ENCODE measurements at regions not wholly inside any gene's neighbourhood (a gene's known extent, or its start where the extent isn't known, plus 50 kb on each side); places are given as distances from the start of the nearest gene placed in this dataset.

GRCh38 chr3:145892869-145893268 is 268.1 kb downstream of the PLOD2 start:
- dilution Hi-C loops (cut with MboI; ENCODE audit: extremely low pct_ligation_motif_present, low sequenced_read_pairs), result no loop called here

GRCh38 chr3:145893331-145893730 is 267.7 kb downstream of the PLOD2 start:
- H3K27me3 ChIP-seq (ENCODE audit: control insufficient read depth, extremely low read depth, insufficient read depth, low read length), result no peaks in the 10 kb centered on the region
- H3K4me2 ChIP-seq (ENCODE audit: control insufficient read depth, extremely low read depth, insufficient read depth, low read depth, low read length), result no peak overlapping the region
- H3K9me3 ChIP-seq (ENCODE audit: control insufficient read depth, low read depth, low read length), result no peaks in the 10 kb centered on the region
- dilution Hi-C loops (cut with MboI; ENCODE audit: extremely low pct_ligation_motif_present, low sequenced_read_pairs), result no loop called here
- no peak overlapping the region for H3K27ac ChIP-seq (ENCODE audit: control insufficient read depth, insufficient read depth, low read length)
- H3K9ac ChIP-seq (ENCODE audit: control insufficient read depth, extremely low read depth, insufficient read depth, low read length), result no peak overlapping the region
- no peaks in the 10 kb centered on the region for H4K20me1 ChIP-seq (ENCODE audit: control insufficient read depth, extremely low read depth, insufficient read depth, low read length)
- no peak for FAIRE-seq
- DNase-seq (ENCODE audit: low read depth, low spot score), result no peak
- no peak for TF ChIP-seq CTCF (optimal IDR thresholded peaks at IDR 0.05 in 1 of 3, IDR thresholded peaks at IDR 0.05 in 1 of 3, conservative IDR thresholded peaks at IDR 0.05 in 1 of 3; ENCODE audit: extremely low read depth in 1 of 3, insufficient read depth in 2 of 3, low read length in 3 of 3)
- no peak for TF ChIP-seq EZH2 (IDR thresholded peaks at IDR 0.05; ENCODE audit: low read length)
- H2AFZ ChIP-seq (ENCODE audit: control insufficient read depth, low read length), result no peak overlapping the region
- H3K4me1 ChIP-seq (ENCODE audit: control insufficient read depth, extremely low read depth, insufficient read depth, low read length), result no peaks in the 10 kb centered on the region
- H3K79me2 ChIP-seq (ENCODE audit: control insufficient read depth, insufficient read depth, low read length), result no peaks in the 10 kb centered on the region
- H3K36me3 ChIP-seq (ENCODE audit: control insufficient read depth in 2 of 2, extremely low read depth in 1 of 2, insufficient read depth in 2 of 2, low read length in 2 of 2), result no peaks in the 10 kb centered on the region
- H3K4me3 ChIP-seq (ENCODE audit: control insufficient read depth in 2 of 3, extremely low read depth in 1 of 3, insufficient read depth in 2 of 3, low read depth in 1 of 3, low read length in 3 of 3), result no peak overlapping the region
- no peaks in the 10 kb centered on the region for H3K9me1 ChIP-seq (ENCODE audit: control insufficient read depth, extremely low read depth, insufficient read depth, low read length)

More at GRCh38 chr3:145892869-145893268, 268.1 kb downstream of the PLOD2 start:
- H2AFZ ChIP-seq (ENCODE audit: control insufficient read depth, low read length), result no peak overlapping the region
- DNase-seq (ENCODE audit: low read depth, low spot score) (no peak), FAIRE-seq (no peak)
- no peaks in the 10 kb centered on the region for H3K4me1 ChIP-seq (ENCODE audit: control insufficient read depth, extremely low read depth, insufficient read depth, low read length)
- no peak overlapping the region for H3K9ac ChIP-seq (ENCODE audit: control insufficient read depth, extremely low read depth, insufficient read depth, low read length)
- no peak overlapping the region for H3K4me3 ChIP-seq (ENCODE audit: control insufficient read depth in 2 of 3, extremely low read depth in 1 of 3, insufficient read depth in 2 of 3, low read depth in 1 of 3, low read length in 3 of 3)
- H3K27ac ChIP-seq (ENCODE audit: control insufficient read depth, insufficient read depth, low read length), result no peak overlapping the region
- no peaks in the 10 kb centered on the region for H3K9me1 ChIP-seq (ENCODE audit: control insufficient read depth, extremely low read depth, insufficient read depth, low read length)
- no peaks in the 10 kb centered on the region for H3K79me2 ChIP-seq (ENCODE audit: control insufficient read depth, insufficient read depth, low read length)
- TF ChIP-seq EZH2 (IDR thresholded peaks at IDR 0.05; ENCODE audit: low read length) (no peak), CTCF (optimal IDR thresholded peaks at IDR 0.05 in 1 of 3, IDR thresholded peaks at IDR 0.05 in 1 of 3, conservative IDR thresholded peaks at IDR 0.05 in 1 of 3; ENCODE audit: extremely low read depth in 1 of 3, insufficient read depth in 2 of 3, low read length in 3 of 3) (no peak)
- H3K9me3 ChIP-seq (ENCODE audit: control insufficient read depth, low read depth, low read length), result no peaks in the 10 kb centered on the region
- no peaks in the 10 kb centered on the region for H4K20me1 ChIP-seq (ENCODE audit: control insufficient read depth, extremely low read depth, insufficient read depth, low read length)
- no peaks in the 10 kb centered on the region for H3K36me3 ChIP-seq (ENCODE audit: control insufficient read depth in 2 of 2, extremely low read depth in 1 of 2, insufficient read depth in 2 of 2, low read length in 2 of 2)
- H3K27me3 ChIP-seq (ENCODE audit: control insufficient read depth, extremely low read depth, insufficient read depth, low read length), result no peaks in the 10 kb centered on the region
- H3K4me2 ChIP-seq (ENCODE audit: control insufficient read depth, extremely low read depth, insufficient read depth, low read depth, low read length), result no peak overlapping the region
